ENCODE measurements at regions not wholly inside any gene's neighbourhood (a gene's known extent, or its start where the extent isn't known, plus 50 kb on each side); places are given as distances from the start of the nearest gene placed in this dataset.

DNA sequence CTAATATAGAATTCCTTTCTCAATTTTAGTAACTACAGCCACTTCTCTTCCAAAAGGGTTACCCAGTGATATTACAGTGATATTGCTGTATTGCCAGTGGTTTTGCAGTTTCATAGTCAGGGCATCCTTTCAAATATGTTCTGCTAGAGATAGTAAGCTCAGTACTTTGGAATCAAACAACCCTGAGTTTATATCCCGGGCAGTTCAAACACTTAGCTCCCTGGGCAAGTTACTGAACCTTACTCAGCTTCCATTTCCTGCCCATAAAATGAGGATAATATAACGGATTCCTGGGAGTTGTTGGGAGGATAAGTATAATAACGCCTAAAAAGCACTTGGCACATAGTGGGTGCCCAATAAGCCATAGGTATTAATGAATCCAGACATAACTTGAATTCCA, 212.6 kb upstream of the PARD3B start:
- DNase-seq: no peak

DNA sequence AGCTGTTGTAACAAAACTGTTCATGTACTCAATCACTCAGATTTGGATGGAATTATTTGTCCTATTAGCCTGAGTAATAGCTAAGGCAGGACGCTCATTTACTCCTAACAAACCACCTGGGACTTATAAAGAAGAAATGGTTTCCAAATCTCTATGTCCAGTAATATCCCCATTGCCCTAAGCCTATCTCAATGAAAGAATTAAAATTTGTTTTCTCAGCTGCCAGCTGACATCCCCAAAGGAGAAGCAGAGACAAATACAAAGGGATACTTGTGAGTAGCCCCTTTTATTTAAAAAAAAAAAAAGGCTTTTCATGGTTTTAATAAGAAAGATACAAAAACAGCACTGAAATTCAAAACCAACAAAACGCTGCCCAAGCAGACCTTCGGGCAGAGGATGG, 211.4 kb upstream of the PARD3B start:
- DNase-seq: no peak

DNA sequence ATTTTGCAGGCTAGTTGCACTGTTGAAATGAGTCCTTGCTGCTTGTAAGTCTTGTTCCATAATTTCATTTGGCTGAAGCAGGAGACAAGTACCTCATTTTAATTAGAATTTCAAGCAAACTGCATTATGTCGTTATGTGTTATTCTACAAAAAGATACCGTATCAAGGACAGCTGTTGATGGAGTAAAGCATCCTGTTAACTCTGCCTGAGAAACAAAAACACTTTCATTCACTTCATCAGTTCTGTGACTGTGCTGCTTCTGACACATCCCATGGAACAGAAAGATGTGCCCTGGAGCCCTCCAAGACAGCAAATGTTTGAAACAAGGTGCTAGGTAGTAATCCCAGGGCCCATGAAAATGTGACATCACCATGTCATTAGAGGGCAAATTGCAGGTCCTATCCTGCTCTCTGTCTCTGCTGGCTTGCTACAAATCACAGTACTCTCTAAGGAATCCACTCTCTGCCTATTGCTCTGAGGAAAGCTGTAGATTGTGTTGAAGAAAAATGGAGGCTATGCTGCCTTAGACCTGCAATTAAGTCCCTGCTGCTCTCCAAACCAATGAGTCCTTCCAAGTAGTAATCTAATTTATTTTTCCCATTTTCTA, 209.7 kb upstream of the PARD3B start:
- no peak for DNase-seq

DNA sequence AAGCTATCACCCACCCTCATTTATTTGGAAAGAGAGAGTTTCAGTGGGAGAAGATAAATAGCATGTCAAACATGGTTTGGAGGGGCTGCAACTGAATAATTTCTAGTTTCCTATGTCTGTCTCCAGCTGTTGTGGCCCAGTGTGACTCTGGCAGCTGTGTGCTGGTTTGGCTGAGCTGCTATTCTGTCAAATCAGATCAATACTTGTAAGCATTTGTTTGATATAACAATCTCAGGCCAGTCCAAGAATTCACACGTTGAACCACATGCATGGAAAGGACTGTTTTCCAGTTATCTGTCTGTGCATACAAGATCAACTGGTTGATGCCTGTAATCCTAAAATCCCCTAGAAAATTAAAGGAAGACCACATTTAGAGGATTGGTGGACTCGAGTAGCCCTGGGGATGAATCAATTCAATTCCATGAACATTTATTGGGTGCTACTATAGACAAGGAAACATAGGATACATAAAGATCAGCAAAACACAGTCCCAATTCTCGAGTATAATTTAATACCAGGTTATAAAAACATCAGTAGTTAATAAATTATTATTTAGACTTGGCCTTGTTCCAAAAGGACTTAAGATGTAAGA, 209.0 kb upstream of the PARD3B start:
- no peak for DNase-seq

- no peak for DNase-seq
Measured at GRCh38 chr2:204337638-204338037, 207.6 kb upstream of the PARD3B start.

- no peak for DNase-seq
Measured at GRCh38 chr2:204339212-204339715, 206.0 kb upstream of the PARD3B start.

DNA sequence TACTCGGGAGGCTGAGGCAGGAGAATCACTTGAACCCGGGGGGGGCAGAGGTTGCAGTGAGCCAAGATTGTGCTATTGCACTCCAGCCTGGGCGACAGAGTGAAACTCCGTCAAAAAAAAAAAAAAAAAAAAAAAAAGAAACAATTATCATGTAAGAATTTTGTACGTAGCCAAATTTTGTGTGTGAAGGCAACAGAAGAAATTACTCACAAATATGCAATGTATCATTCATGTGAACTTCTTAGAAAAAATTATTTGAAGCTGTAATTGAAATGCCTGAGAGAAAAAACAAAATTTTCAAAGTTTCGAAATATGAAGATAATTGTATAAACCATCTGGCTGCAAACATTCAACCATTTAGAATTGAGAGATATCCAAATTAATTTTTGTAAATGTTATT, 204.8 kb upstream of the PARD3B start:
- no peak for DNase-seq

DNA sequence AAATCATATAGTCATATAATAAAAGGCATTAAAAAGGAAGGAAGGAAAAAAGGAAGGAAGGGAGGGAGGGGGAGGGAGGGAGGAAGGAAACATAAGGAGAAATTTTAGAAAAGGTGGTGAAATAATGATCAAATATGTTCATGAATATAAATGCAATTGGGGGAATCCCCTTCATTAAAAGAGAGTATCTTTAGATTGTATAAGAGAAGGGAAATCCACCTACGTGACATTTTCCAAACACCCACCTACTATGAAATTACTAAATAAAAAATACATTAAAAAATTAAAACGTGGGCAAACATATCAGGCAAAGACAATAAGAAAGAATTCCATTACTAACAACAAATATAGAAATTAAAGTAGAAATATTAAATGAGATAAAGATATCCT, 203.4 kb upstream of the PARD3B start:
- no peak for DNase-seq

GRCh38 chr2:204343685-204344084, 201.6 kb upstream of the PARD3B start:
- no peak for DNase-seq

GRCh38 chr2:204344119-204344518, 201.2 kb upstream of the PARD3B start:
- no peak for DNase-seq

- DNase-seq: no peak
Measured at GRCh38 chr2:204346906-204347305, 198.4 kb upstream of the PARD3B start.

DNA sequence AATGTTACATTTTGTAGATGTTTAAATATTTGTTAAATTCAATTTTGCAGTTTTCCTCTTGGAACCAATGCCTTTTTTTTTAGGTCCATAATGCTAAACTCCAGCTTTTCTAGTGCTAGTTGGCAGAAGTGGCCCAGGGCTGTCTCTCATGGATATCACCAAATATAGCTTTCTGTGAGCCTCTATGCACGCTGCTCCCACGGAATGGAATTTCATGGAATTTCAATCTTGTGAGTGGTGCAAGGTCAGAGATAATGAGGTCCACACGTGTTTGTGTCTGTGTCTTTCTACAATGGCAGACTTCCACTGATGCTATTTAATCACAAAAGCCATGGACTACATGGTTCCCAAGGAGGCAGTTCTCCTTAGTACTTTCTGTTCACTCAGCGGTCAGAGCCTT, 191.5 kb upstream of the PARD3B start:
- peak; percentile 34 for DNase-seq

- DNase-seq: no peak
Measured at GRCh38 chr2:204354442-204354856, 190.8 kb upstream of the PARD3B start.

GRCh38 chr2:204355688-204356087, 189.6 kb upstream of the PARD3B start:
- DNase-seq: no peak

DNA sequence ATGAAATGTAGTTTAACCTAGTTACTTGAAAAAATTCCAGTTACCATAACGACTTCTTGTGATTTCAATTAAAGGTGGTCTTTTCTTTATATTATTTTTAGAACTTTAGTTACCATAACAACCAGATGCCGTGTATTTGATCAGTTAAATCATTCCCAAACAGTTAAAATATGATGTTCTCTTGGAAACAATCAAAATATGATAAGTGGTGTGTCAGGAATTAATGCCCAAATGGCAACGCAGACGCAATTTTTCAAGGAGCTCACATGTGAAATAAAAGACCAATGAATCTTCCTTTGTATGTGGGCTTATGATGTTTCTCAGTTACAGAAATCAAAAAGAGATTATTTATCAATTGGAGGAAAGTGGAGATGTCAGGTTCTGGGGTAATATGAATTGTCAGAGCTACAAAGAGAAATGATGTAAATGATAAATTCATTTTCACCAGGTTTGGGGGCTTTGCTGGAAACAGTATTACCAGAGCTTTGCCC, 189.1 kb upstream of the PARD3B start:
- DNase-seq: no peak

DNA sequence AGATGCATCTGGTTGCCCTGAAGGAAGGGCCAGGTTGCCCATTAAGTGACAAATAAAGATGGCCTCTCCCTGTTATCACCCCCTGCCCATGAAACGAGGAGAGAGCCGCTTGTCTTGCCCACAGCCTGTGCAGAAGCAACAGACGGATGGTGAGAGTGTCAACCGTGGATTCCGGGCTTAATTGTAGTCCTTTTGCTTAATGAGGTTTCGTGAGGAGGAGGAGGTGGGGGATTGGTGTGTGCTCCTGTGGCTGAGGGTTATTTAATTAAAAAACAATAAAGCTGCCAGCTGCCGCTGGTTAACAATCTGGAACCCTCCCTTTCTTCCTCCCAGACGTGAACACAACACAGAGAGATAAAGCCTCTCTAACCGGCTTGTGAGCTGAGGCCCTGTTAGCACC, 188.0 kb upstream of the PARD3B start:
- DNase-seq: no peak

- no peak for DNase-seq
Measured at GRCh38 chr2:204359076-204359475, 186.2 kb upstream of the PARD3B start.

- no peak for DNase-seq
Measured at GRCh38 chr2:204360218-204361007, 184.9 kb upstream of the PARD3B start.

DNA sequence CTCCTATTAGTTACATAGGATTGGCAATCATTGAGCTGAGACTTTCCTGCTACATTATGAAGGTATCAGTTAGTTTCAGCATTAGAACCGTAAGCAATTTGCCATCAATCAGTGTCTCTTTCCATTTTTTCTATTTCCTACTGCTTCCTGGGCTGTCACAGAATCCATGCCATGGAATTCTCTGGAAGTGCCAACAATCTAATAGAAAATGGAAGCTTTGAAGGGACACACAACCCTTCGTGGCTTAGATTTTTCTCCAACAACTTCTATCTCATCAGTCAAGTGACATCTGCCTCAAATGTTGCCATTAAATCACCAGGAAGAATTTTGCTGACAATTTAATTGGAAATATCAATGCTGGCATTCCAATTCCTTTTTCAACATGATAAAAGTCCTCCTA, 183.5 kb upstream of the PARD3B start:
- no peak for DNase-seq

GRCh38 chr2:204362581-204362980, 182.7 kb upstream of the PARD3B start:
- DNase-seq: no peak

DNA sequence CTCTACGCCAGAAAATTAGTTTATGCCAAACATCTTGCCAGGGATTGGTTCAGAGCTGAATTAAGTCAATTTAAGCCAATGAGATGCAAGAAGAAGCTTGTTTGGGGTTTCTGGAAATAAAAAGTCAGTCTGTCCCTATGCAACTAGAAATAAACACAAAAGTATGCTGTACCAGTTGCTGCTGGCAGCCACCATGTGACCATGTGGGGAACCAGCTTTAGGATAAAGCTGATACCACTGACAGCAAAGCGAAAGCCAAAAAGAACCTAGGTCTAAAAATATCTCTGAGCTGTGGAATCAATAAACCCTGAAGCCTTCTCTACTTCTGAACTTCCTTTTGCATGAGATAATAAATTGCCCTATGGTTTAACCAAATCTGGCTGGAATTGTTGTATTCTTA, 181.8 kb upstream of the PARD3B start:
- DNase-seq: no peak

GRCh38 chr2:204364860-204365535, 180.3 kb upstream of the PARD3B start:
- no peak for DNase-seq

GRCh38 chr2:204365811-204366210, 179.5 kb upstream of the PARD3B start:
- no peak for DNase-seq

Measured in fibroblast of upper back skin (primary cell).